HFF-Myc (cell line): ENCODE measurements at regions not wholly inside any gene's neighbourhood (a gene's known extent, or its start where the extent isn't known, plus 50 kb on each side); places are given as distances from the start of the nearest gene placed in this dataset.

Source experiments
- DNase-seq: peaks from one replicate; pipeline ENCODE4 v3.0.0-alpha.2; 2011; ENCODE audit warnings: low read depth; ENCODE audit errors: extremely low read depth
- H3K4me3 ChIP-seq: replicated peaks from 2 replicates; pipeline ENCODE4 v1.5.1; 2011; ENCODE audit warnings: low read depth, mild to moderate bottlenecking, control low read depth, low read length
- CTCF ChIP-seq: IDR thresholded peaks from 2 replicates; pipeline ENCODE4 v1.5.1; 2012; ENCODE audit warnings: mild to moderate bottlenecking, low read depth, low read length, control low read depth; ENCODE audit errors: missing control alignments

- H3K4me3 ChIP-seq: no peak overlapping the region
- no peak for DNase-seq
- TF ChIP-seq CTCF: no peak
Observed at GRCh38 chr5:4244306-4244705, 648.7 kb downstream of the IRX1 start.

- DNase-seq: no peak
- TF ChIP-seq CTCF: no peak
Observed at GRCh38 chr5:4245076-4245475, 649.4 kb downstream of the IRX1 start.

GRCh38 chr5:4245511-4245910 is 649.9 kb downstream of the IRX1 start:
- no peak for DNase-seq
- H3K4me3 ChIP-seq: no peak overlapping the region
- TF ChIP-seq CTCF: no peak

More at GRCh38 chr5:4245076-4245475, 649.4 kb downstream of the IRX1 start:
- no peak overlapping the region for H3K4me3 ChIP-seq

- no peak overlapping the region for H3K4me3 ChIP-seq
- no peak for DNase-seq
- TF ChIP-seq CTCF: no peak
Observed at GRCh38 chr5:4246447-4246846, 650.8 kb downstream of the IRX1 start.

- H3K4me3 ChIP-seq: no peak overlapping the region
- no peak for TF ChIP-seq CTCF
- DNase-seq: no peak
Observed at GRCh38 chr5:4250254-4250653, 654.6 kb downstream of the IRX1 start.

- DNase-seq: no peak
- no peak for TF ChIP-seq CTCF
- no peak overlapping the region for H3K4me3 ChIP-seq
Observed at GRCh38 chr5:4252385-4252784, 656.8 kb downstream of the IRX1 start.

GRCh38 chr5:4254736-4255135 is 659.1 kb downstream of the IRX1 start:
- DNase-seq: no peak
- no peak for TF ChIP-seq CTCF
- H3K4me3 ChIP-seq: no peak overlapping the region
